Sigmoid colon (tissue), 6 donors: ENCODE measurements at regions not wholly inside any gene's neighbourhood (a gene's known extent, or its start where the extent isn't known, plus 50 kb on each side); places are given as distances from the start of the nearest gene placed in this dataset.

Experiments
- DNase-seq: peaks from one replicate; pipeline ENCODE4 v3.0.0-alpha.2; 2019
- H3K27ac ChIP-seq, 4 donors: fragments of 200-600 bp; sonication (generic); one replicate each; pipeline ENCODE4 v1.5.1; 2016 to 2019; ENCODE audit warnings: mild to moderate bottlenecking in 1 of 4
- H3K27me3 ChIP-seq, 3 donors: fragments of 200-600 bp; sonication (generic); one replicate each; pipeline ENCODE4 v1.5.1; 2019; ENCODE audit warnings: mild to moderate bottlenecking in 1 of 3
- H3K36me3 ChIP-seq, 4 donors: fragments of 200-600 bp; sonication (generic); one replicate each; pipeline ENCODE4 v1.5.1; 2016 to 2019
- H3K4me1 ChIP-seq, 4 donors: fragments of 200-600 bp; sonication (generic); one replicate each; pipeline ENCODE4 v1.5.1; 2017 to 2019
- H3K4me3 ChIP-seq, 4 donors: fragments of 200-600 bp; sonication (generic); one replicate each; pipeline ENCODE4 v1.5.1; 2017 to 2019; ENCODE audit warnings: mild to moderate bottlenecking in 2 of 4, moderate library complexity in 1 of 4
- H3K9me3 ChIP-seq, 4 donors: fragments of 200-600 bp in 3 of 4; sonication (generic) in 3 of 4; one replicate each; pipeline versions ENCODE4 v1.5.1 to v1.6.1; 2013 to 2019
- EP300 ChIP-seq, 4 donors: sonication (generic); formaldehyde crosslinking; IDR thresholded peaks; one replicate each; pipeline ENCODE4 v1.6.1; 2017; ENCODE audit warnings: antibody characterized with exemption in 4 of 4
- POLR2A ChIP-seq, 2 donors: fragments of 450-650 bp; IDR thresholded peaks; one replicate each; pipeline ENCODE4 v1.6.1; 2016; ENCODE audit warnings: antibody characterized with exemption in 2 of 2, mild to moderate bottlenecking in 2 of 2, moderate library complexity in 2 of 2
- POLR2AphosphoS5 ChIP-seq, 4 donors: sonication (generic); formaldehyde crosslinking; IDR thresholded peaks; one replicate each; pipeline ENCODE4 v1.6.1; 2017; ENCODE audit warnings: antibody characterized with exemption in 4 of 4
- whole genome bisulfite sequencing, 2 donors: extraction: QIAGEN DNeasy Blood & Tissue Kit; methylation state at CpG; one replicate each; pipeline ENCODE4 v1.1.7; 2013; 5-methylcytosine and 5-hydroxymethylcytosine counted together
- intact Hi-C: fragments of 100-400 bp; cut with DNase I; formaldehyde crosslinking; loops from one replicate; pipeline ENCODE4 v1.15.1; 2023
- TF ChIP-seq, protein P1 (sequence below), 4 experiments: fragments of 450-650 bp in 3 of 4; fragments of 200-600 bp in 1 of 4; IDR thresholded peaks; one replicate each; pipeline ENCODE4 v1.5.1; 2016 to 2019; ENCODE audit warnings: antibody characterized with exemption in 4 of 4, mild to moderate bottlenecking in 3 of 4, moderate library complexity in 2 of 4
- donor health status: healthy with polysubstance abuse.
- donor health status: healthy.

DNA sequence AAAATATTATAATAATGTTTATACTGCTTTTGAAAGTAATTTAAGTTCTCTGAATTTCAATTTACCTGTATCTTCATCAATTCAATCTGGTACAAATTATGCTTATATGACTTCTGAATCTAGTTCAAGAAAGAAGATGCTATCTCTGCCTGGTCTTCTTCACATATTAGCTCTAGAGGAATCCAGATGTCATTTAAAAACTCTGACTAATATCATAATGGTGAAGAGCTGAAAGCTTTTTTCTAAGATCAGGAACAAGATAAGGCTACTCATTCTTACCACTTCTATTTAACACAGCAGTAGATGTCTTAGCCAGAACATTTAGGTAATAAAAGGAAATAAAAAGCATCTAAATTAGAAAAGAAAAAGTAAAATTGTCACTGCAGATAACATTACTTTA lies 636.1 kb downstream of the ARAP2 start:
- H3K36me3 ChIP-seq: no peaks in the 10 kb centered on the region
- H3K27ac ChIP-seq: no peak overlapping the region
- TF ChIP-seq POLR2A (IDR thresholded peaks at IDR 0.05) (no peak), POLR2AphosphoS5 (IDR thresholded peaks at IDR 0.05) (no peak), EP300 (IDR thresholded peaks at IDR 0.05) (no peak)
- TF ChIP-seq, protein P1, sequence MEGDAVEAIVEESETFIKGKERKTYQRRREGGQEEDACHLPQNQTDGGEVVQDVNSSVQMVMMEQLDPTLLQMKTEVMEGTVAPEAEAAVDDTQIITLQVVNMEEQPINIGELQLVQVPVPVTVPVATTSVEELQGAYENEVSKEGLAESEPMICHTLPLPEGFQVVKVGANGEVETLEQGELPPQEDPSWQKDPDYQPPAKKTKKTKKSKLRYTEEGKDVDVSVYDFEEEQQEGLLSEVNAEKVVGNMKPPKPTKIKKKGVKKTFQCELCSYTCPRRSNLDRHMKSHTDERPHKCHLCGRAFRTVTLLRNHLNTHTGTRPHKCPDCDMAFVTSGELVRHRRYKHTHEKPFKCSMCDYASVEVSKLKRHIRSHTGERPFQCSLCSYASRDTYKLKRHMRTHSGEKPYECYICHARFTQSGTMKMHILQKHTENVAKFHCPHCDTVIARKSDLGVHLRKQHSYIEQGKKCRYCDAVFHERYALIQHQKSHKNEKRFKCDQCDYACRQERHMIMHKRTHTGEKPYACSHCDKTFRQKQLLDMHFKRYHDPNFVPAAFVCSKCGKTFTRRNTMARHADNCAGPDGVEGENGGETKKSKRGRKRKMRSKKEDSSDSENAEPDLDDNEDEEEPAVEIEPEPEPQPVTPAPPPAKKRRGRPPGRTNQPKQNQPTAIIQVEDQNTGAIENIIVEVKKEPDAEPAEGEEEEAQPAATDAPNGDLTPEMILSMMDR (IDR thresholded peaks at IDR 0.05): no peak
- H3K27me3 ChIP-seq: no peaks in the 10 kb centered on the region
- H3K4me3 ChIP-seq: no peak overlapping the region
- no peaks in the 10 kb centered on the region for H3K9me3 ChIP-seq
- no peak for DNase-seq
- H3K4me1 ChIP-seq: no peaks in the 10 kb centered on the region
- intact Hi-C loops: no loop called here

DNA sequence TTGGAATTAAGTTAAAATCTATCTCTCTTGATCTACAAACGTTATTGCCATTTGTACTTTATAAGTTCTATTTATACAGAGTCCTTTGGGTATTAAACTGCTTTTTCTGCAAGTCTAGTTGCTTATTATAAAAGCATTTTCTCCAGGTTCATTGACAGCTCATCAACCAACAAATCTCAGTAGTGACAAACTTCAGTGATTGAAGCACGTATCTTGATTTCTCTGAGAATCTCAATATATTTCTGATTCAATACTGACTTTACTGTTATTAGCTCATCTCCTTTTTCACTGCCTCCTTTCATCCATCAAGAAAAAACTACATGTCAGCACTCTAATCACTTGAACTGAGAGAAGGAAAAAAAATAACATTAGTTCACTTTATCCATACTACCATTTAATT lies 630.2 kb downstream of the ARAP2 start:
- Histone ChIP-seq H3K9me3 (no peaks in the 10 kb centered on the region), H3K4me1 (no peaks in the 10 kb centered on the region), H3K36me3 (no peaks in the 10 kb centered on the region), H3K27me3 (no peaks in the 10 kb centered on the region), H3K4me3 (no peak overlapping the region), H3K27ac (no peak overlapping the region)
- intact Hi-C loops: no loop called here
- 57 to 67% methylated on average over 2 of the region's 2 CpGs for WGBS, 2 donors
- TF ChIP-seq EP300 (IDR thresholded peaks at IDR 0.05) (no peak), POLR2AphosphoS5 (IDR thresholded peaks at IDR 0.05) (no peak), POLR2A (IDR thresholded peaks at IDR 0.05) (no peak)
- TF ChIP-seq, protein P1 (IDR thresholded peaks at IDR 0.05): no peak
- DNase-seq: no peak

DNA sequence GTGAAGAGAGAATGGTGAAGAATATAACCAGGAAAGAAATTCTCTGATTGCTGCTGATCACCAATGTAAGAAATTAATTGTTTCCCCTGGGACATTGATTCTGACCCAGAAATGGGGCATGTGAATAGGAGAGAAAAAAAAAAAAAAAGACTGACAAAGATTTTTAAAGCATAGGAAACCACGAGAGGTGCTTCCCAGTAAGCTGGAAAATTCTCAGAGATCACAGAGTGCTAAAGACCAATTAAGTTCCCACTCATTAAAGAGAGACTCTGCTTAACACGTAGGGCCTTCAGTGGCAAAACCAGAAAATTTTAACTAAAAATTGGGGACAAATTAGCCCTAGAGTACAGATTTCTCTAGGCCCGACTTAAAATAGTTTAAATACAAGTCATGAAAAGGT lies 604.4 kb downstream of the ARAP2 start:
- no peaks in the 10 kb centered on the region for H3K27me3 ChIP-seq
- WGBS, 2 donors: 55 to 75% methylated on average over 3 of the region's 3 CpGs
- H3K36me3 ChIP-seq: no peaks in the 10 kb centered on the region
- no peak overlapping the region for H3K27ac ChIP-seq
- H3K4me1 ChIP-seq: no peaks in the 10 kb centered on the region
- TF ChIP-seq POLR2A (IDR thresholded peaks at IDR 0.05): no peak
- no peak for TF ChIP-seq POLR2AphosphoS5 (IDR thresholded peaks at IDR 0.05)
- no peak for TF ChIP-seq EP300 (IDR thresholded peaks at IDR 0.05)
- TF ChIP-seq, protein P1 (IDR thresholded peaks at IDR 0.05): no peak
- DNase-seq: no peak
- no peaks in the 10 kb centered on the region for H3K9me3 ChIP-seq
- intact Hi-C loops: no loop called here
- no peak overlapping the region for H3K4me3 ChIP-seq

DNA sequence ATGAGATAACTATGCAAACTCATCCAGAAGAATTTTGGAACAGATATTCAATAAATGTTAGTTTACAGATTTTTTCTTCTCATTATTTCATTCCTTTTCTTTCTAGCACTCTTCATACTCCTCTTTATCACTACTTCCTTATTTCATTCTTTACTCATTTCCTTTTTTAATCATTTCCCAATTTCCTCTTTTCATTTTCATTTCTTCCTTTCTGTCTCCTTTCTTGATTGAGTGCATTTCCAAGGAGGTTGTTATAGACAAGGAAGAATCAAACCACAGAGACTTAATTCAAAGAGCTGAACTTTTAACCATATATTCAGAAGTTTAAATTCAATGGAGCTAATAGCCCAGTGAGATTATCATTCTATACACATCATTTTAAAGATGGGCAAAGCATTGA lies 600.7 kb downstream of the ARAP2 start:
- no peak for DNase-seq
- Histone ChIP-seq H3K9me3 (no peaks in the 10 kb centered on the region), H3K36me3 (no peaks in the 10 kb centered on the region), H3K27me3 (no peaks in the 10 kb centered on the region), H3K27ac (no peak overlapping the region), H3K4me3 (no peak overlapping the region), H3K4me1 (no peaks in the 10 kb centered on the region)
- intact Hi-C loops: no loop called here
- no peak for TF ChIP-seq POLR2AphosphoS5 (IDR thresholded peaks at IDR 0.05)
- no peak for TF ChIP-seq EP300 (IDR thresholded peaks at IDR 0.05)
- no peak for TF ChIP-seq POLR2A (IDR thresholded peaks at IDR 0.05)

DNA sequence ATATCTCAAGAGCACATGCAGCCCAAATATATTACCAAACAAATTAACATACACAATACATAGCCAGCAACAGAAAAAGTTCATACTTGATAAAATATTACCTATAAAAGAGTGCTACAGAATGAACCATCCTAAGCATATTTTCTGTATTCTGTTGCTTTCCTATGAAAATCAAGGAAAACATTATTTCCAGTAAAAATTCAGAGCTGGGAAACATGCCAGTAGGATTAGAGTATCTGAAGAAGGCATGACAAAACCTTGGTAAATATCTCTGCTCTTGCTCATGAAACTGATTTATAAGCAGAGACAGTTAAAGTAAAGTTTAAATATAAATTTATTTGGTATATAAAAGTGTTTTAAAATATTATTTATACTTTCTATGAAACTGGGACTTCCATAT lies 599.7 kb downstream of the ARAP2 start:
- Histone ChIP-seq H3K27ac (no peak overlapping the region), H3K27me3 (no peaks in the 10 kb centered on the region), H3K9me3 (no peaks in the 10 kb centered on the region), H3K4me3 (no peak overlapping the region), H3K36me3 (no peaks in the 10 kb centered on the region), H3K4me1 (no peaks in the 10 kb centered on the region)
- TF ChIP-seq EP300 (IDR thresholded peaks at IDR 0.05): no peak
- TF ChIP-seq POLR2AphosphoS5 (IDR thresholded peaks at IDR 0.05): no peak
- no peak for TF ChIP-seq POLR2A (IDR thresholded peaks at IDR 0.05)
- TF ChIP-seq, protein P1 (IDR thresholded peaks at IDR 0.05): no peak
- intact Hi-C loops: no loop called here
- DNase-seq: no peak
